ENCODE measurements at regions not wholly inside any gene's neighbourhood (a gene's known extent, or its start where the extent isn't known, plus 50 kb on each side); places are given as distances from the start of the nearest gene placed in this dataset.

DNA sequence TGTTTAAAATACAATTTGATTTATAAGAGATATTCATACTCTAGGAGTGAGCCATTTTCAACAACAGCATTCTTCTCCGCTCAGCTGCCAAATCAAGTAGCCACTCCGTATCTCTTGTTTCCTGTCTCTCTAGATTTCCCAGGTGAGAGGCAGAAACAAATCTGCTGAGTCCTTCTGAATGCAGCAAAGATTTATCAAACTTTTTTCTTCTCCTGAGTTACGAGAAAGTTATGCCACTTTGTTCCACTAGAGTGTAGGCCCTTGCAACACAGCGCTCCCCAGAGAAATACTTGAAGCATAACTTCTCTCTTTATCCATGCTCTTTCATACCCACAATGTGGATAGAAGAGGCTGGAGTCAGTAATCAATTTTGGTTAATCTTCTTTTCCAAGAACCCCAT, 1960.8 kb downstream of the OLFM4 start:
- TF ChIP-seq POLR2AphosphoS5 (IDR thresholded peaks at IDR 0.05), result no peak
- TF ChIP-seq, protein P1, sequence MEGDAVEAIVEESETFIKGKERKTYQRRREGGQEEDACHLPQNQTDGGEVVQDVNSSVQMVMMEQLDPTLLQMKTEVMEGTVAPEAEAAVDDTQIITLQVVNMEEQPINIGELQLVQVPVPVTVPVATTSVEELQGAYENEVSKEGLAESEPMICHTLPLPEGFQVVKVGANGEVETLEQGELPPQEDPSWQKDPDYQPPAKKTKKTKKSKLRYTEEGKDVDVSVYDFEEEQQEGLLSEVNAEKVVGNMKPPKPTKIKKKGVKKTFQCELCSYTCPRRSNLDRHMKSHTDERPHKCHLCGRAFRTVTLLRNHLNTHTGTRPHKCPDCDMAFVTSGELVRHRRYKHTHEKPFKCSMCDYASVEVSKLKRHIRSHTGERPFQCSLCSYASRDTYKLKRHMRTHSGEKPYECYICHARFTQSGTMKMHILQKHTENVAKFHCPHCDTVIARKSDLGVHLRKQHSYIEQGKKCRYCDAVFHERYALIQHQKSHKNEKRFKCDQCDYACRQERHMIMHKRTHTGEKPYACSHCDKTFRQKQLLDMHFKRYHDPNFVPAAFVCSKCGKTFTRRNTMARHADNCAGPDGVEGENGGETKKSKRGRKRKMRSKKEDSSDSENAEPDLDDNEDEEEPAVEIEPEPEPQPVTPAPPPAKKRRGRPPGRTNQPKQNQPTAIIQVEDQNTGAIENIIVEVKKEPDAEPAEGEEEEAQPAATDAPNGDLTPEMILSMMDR (IDR thresholded peaks at IDR 0.05), result no peak

Measured in stomach (tissue), 4 donors.